ENCODE measurements at regions not wholly inside any gene's neighbourhood (a gene's known extent, or its start where the extent isn't known, plus 50 kb on each side); places are given as distances from the start of the nearest gene placed in this dataset.

GRCh38 chr5:138656916-138657315 is 81.7 kb upstream of the HSPA9 start:
- WGBS, 2 experiments (ENCODE audit: extremely low coverage in 2 of 2, insufficient read length in 1 of 2), result 83% methylated on average over 1 of the region's 4 CpGs; no CpG with 5 or more reads in 1 of the 2 experiments
- no peak overlapping the region for H4K91ac ChIP-seq (ENCODE audit: insufficient read depth, low read depth, low read length)
- no peak overlapping the region for H3K56ac ChIP-seq (ENCODE audit: extremely low read depth, insufficient read depth, low read length)
- DNase-seq (no peak), ATAC-seq (ENCODE audit: low read depth) (no peak)
- H3K27ac ChIP-seq (ENCODE audit: insufficient read depth, low read length), result no peak overlapping the region
- H3K23ac ChIP-seq (ENCODE audit: low read depth, low read length), result no peak overlapping the region
- no peak overlapping the region for H2BK20ac ChIP-seq (ENCODE audit: low read depth, low read length)
- dilution Hi-C loops (cut with HindIII; ENCODE audit: low sequenced_read_pairs, unreplicated experiment), result no loop called here
- no peak overlapping the region for H2BK5ac ChIP-seq (ENCODE audit: low read depth, low read length, poor library complexity, severe bottlenecking)
- H2AK9ac ChIP-seq (replicated peaks; ENCODE audit: low read depth, low read length, poor library complexity), result no peak overlapping the region
- no peak overlapping the region for H3K9ac ChIP-seq (ENCODE audit: low read depth, low read length)
- H2AK5ac ChIP-seq (ENCODE audit: low read depth, low read length), result no peak overlapping the region
- no peak overlapping the region for H2AFZ ChIP-seq (replicated peaks; ENCODE audit: low read length, poor library complexity)
- H3K18ac ChIP-seq (ENCODE audit: low read depth, low read length), result no peak overlapping the region
- H3K36me3 ChIP-seq (ENCODE audit: control insufficient read depth, insufficient read depth, low read length), result no peaks in the 10 kb centered on the region
- H3K4me3 ChIP-seq (ENCODE audit: insufficient read depth, low read depth, low read length), result no peak overlapping the region
- H2BK120ac ChIP-seq (ENCODE audit: low read depth, low read length), result no peak overlapping the region
- no peaks in the 10 kb centered on the region for H3K9me3 ChIP-seq (ENCODE audit: control insufficient read depth, insufficient read depth, low read length)
- H3K14ac ChIP-seq (replicated peaks; ENCODE audit: low read depth, low read length), result no peak overlapping the region
- no peaks in the 10 kb centered on the region for H3K79me1 ChIP-seq (ENCODE audit: low read depth in 1 of 2, low read length in 2 of 2)
- no peak overlapping the region for H3K4me2 ChIP-seq (ENCODE audit: low read depth, low read length)
- no TSS peak for BruUV-seq (replicated peaks)
- POLR2A ChIA-PET (ENCODE audit: unreplicated experiment), result no interaction called here
- CTCF ChIA-PET, result no interaction called here
- no peak overlapping the region for H3K4ac ChIP-seq (ENCODE audit: low read depth, low read length)
- H4K5ac ChIP-seq (ENCODE audit: low read depth, low read length), result no peak overlapping the region
- H2BK15ac ChIP-seq (ENCODE audit: low read depth, low read length), result no peak overlapping the region
- no peaks in the 10 kb centered on the region for H3K9me1 ChIP-seq (ENCODE audit: insufficient read depth, low read length)
- H4K20me1 ChIP-seq (ENCODE audit: insufficient read depth, low read length), result peaks cover 4% of the 10 kb centered on the region; the same call in 1 of the 2 replicates
- H4K8ac ChIP-seq (ENCODE audit: low read depth in 2 of 2, low read length in 2 of 2), result no peak overlapping the region
- H3K27me3 ChIP-seq (ENCODE audit: control insufficient read depth, insufficient read depth, low read length), result peaks cover 41% of the 10 kb centered on the region
- in situ Hi-C loops (cut with MboI; ENCODE audit: low sequenced_read_pairs), result no loop called here
- H3K4me1 ChIP-seq (ENCODE audit: control insufficient read depth, insufficient read depth, low read length), result peaks cover 5% of the 10 kb centered on the region; the same call in 1 of the 2 replicates
- TF ChIP-seq CEBPB (IDR thresholded peaks at IDR 0.05; ENCODE audit: low read depth, low read length) (no peak), CHD1 (IDR thresholded peaks at IDR 0.05; ENCODE audit: low read depth, low read length) (no peak), NFE2L2 (IDR thresholded peaks at IDR 0.05; ENCODE audit: low read depth, low read length) (no peak), MXI1 (IDR thresholded peaks at IDR 0.05; ENCODE audit: borderline replicate concordance, low read depth, low read length) (no peak), USF2 (IDR thresholded peaks at IDR 0.05; ENCODE audit: low read depth, low read length) (no peak), POLR2A (IDR thresholded peaks at IDR 0.05; ENCODE audit: low read depth, low read length) (no peak), ELK1 (IDR thresholded peaks at IDR 0.05; ENCODE audit: borderline replicate concordance, low read depth, low read length) (no peak), CTCF (conservative IDR thresholded peaks at IDR 0.05; ENCODE audit: low read depth, low read length) (no peak), MAFK (IDR thresholded peaks at IDR 0.05; ENCODE audit: low read depth, low read length) (no peak), FOS (IDR thresholded peaks at IDR 0.05; ENCODE audit: low read depth, low read length) (no peak), BHLHE40 (IDR thresholded peaks at IDR 0.05; ENCODE audit: low read depth, low read length) (no peak), SMC3 (IDR thresholded peaks at IDR 0.05; ENCODE audit: low read depth, low read length) (no peak), RCOR1 (IDR thresholded peaks at IDR 0.05; ENCODE audit: insufficient replicate concordance, low read length) (no peak), RAD21 (IDR thresholded peaks at IDR 0.05; ENCODE audit: low read length) (no peak), MAZ (IDR thresholded peaks at IDR 0.05; ENCODE audit: borderline replicate concordance, low read depth, low read length) (no peak), RFX5 (IDR thresholded peaks at IDR 0.05; ENCODE audit: low read depth, low read length) (no peak)
- intact Hi-C loops (cut with micrococcal nuclease), result no loop called here

Data from IMR-90 (cell line).